ENCODE measurements at regions not wholly inside any gene's neighbourhood (a gene's known extent, or its start where the extent isn't known, plus 50 kb on each side); places are given as distances from the start of the nearest gene placed in this dataset.
"Not testable (repeated sequence)": the region's sequence is repeated elsewhere in the genome, so short reads cannot be mapped to it uniquely, and the experiment has no call there.

DNA sequence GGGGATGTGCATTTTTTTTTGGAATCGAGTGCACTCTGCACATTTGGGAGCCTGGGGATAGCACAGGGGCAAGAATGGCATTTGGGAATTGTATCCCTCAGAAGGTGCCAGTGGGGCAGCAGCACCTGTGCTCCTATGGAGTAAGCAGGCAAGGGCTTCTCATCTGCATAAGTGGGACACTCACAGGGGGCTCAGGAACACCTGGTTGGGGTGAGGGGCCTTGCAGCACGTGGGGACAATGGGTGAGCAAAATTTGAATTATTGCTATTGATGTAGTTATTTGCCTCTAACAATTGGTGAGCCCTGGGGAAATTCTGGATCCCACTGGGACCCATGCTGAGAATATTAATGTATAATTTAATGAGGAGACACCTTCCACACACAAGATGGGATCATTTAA is 274.2 kb downstream of the TTC6 start:
- Mint-ChIP-seq H3K9me3 (no peaks in the 10 kb centered on the region), H3K36me3 (ENCODE audit: low read depth) (no peaks in the 10 kb centered on the region), H3K4me1 (ENCODE audit: low read depth) (peaks cover 2% of the 10 kb centered on the region), H3K27ac (no peak overlapping the region), H3K4me3 (ENCODE audit: low read depth) (no peak overlapping the region), H3K27me3 (ENCODE audit: low read depth) (no peaks in the 10 kb centered on the region)
- DNase-seq (ENCODE audit: low spot score) = no peak
- intact Hi-C loops (cut with micrococcal nuclease) = loop anchor here (5.0 to 10.0 kb wide), 2 partner anchors 165 to 637 kb away; no protein-coding TSS in a partner anchor

DNA sequence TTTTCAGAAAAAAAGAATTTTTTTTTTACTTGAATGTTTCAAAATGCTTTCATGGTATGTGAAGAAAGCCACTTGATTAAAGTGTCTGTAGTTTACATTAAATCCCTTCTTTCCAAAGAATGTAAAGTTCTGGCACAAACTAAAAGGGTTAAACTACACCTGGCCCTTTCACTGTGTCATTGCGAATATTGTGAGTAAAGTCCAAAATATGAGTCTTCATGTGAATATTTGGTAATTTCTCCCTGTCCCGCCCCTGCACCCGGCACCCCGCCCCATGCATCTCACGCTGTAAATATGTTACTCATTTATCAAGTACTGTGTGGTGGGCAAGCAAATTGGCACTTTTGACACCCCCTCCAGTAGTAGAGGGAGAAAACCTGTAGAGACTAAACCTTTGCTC is 274.7 kb downstream of the TTC6 start:
- H3K36me3 Mint-ChIP-seq (ENCODE audit: low read depth) = no peaks in the 10 kb centered on the region
- DNase-seq (ENCODE audit: low spot score) = no peak
- H3K4me3 Mint-ChIP-seq (ENCODE audit: low read depth) = no peak overlapping the region
- no peak overlapping the region for H3K27ac Mint-ChIP-seq
- H3K4me1 Mint-ChIP-seq (ENCODE audit: low read depth) = peaks cover 6% of the 10 kb centered on the region
- intact Hi-C loops (cut with micrococcal nuclease) = loop anchor here (5.0 to 10.0 kb wide), 2 partner anchors 165 to 638 kb away; no protein-coding TSS in a partner anchor
- H3K27me3 Mint-ChIP-seq (ENCODE audit: low read depth) = no peaks in the 10 kb centered on the region
- no peaks in the 10 kb centered on the region for H3K9me3 Mint-ChIP-seq

DNA sequence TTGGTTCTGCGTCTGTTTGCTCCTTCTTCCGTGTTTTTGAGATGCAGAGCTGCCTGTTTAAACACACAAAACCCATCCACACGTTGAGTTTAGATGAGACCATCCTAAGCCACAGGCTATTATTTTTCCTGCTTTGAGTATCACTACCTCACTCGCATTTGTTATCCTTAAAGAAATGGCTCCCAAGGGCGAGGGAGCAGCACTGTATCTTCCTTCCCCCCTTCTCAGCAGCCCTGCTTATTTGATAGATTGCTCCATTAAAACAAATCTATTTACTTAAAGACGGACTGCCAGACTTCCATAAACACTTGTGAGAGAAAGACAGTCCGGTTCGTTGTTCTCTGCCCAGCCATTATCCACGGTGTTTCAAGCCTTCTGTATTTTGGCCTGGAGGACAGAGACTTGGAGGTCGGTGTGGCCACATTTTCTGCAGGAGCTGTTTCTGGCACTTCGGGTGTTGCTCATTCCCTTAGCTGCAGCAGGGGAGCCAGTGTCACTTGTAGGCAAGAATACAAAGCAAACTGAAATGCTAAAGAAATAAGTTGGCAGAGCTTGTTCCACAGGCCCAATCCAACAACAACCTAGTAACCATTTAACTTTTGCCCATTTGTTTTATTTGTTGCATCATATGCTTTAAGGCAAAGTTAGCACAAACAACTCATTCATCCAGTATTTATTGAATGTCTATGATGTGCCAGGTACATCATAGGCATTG is 275.4 kb downstream of the TTC6 start:
- intact Hi-C loops (cut with micrococcal nuclease) = loop anchor here (5.0 to 10.0 kb wide), 2 partner anchors 166 to 638 kb away; no protein-coding TSS in a partner anchor
- H3K27ac Mint-ChIP-seq = no peak overlapping the region
- no peaks in the 10 kb centered on the region for H3K9me3 Mint-ChIP-seq
- H3K4me3 Mint-ChIP-seq (ENCODE audit: low read depth) = no peak overlapping the region
- no peaks in the 10 kb centered on the region for H3K36me3 Mint-ChIP-seq (ENCODE audit: low read depth)
- DNase-seq (ENCODE audit: low spot score) = no peak
- H3K4me1 Mint-ChIP-seq (ENCODE audit: low read depth) = peaks cover 6% of the 10 kb centered on the region
- H3K27me3 Mint-ChIP-seq (ENCODE audit: low read depth) = no peaks in the 10 kb centered on the region

DNA sequence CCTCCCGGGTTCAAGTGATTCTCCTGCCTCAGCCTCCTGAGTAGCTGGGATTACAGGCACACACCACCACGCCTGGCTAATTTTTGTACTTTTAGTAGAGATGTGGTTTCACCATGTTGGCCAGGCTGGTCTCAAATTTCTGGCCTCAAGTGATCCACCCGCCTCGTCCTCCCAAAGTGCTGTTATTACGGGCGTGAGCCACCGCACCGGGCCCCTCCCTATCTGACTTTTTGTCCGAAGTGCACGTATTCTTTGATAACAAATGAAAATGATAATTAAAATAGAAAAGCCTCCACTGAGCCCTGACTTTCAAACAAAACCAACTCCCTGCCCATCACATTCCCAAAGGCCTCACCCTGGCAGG is 278.6 kb downstream of the TTC6 start:
- not testable (repeated sequence) for H3K36me3 Mint-ChIP-seq (ENCODE audit: low read depth); H3K4me3 Mint-ChIP-seq (ENCODE audit: low read depth); H3K27me3 Mint-ChIP-seq (ENCODE audit: low read depth); DNase-seq (ENCODE audit: low spot score); H3K9me3 Mint-ChIP-seq; H3K4me1 Mint-ChIP-seq (ENCODE audit: low read depth); H3K27ac Mint-ChIP-seq
- intact Hi-C loops (cut with micrococcal nuclease) = loop anchor here (1.0 to 10.0 kb wide), 3 partner anchors 169 to 642 kb away; no protein-coding TSS in a partner anchor

DNA sequence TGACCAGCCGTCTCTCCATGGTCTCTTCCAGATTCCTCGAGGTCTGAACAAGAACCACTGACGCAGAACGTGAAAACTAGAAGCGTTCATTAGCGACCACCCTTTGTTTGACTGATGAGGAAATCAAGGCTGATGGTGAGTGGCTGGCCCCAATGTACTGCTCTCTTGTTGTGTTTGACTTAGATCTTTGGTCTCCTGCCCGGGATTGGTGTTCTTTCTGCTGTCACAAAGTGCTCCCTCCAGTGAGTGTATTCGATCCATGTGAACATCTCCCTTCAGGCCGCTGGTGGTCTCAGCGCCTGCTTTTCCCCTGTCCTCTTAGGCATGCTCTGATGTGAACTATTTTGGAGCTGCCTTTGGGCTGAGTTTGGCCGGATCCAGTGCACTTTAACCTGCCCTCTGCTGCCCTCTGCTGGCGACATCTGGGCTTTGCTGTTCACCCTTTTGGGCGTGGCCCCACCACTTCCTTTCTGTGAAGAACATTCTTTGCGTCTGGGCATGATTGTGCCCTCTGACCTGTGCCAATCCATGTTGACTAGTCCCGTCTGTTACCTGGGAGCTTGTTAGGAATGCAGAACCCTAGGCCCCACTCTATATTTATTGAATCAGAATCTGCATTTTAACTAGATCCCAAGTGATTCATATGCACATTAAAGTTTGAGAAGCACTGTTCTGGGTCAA is 279.1 kb downstream of the TTC6 start:
- no peak overlapping the region for H3K27ac Mint-ChIP-seq
- no peaks in the 10 kb centered on the region for H3K9me3 Mint-ChIP-seq
- no peak overlapping the region for H3K4me3 Mint-ChIP-seq (ENCODE audit: low read depth)
- no peaks in the 10 kb centered on the region for H3K27me3 Mint-ChIP-seq (ENCODE audit: low read depth)
- H3K4me1 Mint-ChIP-seq (ENCODE audit: low read depth) = peaks cover 6% of the 10 kb centered on the region
- DNase-seq (ENCODE audit: low spot score) = peak; percentile 73
- intact Hi-C loops (cut with micrococcal nuclease) = loop anchor here (1.0 to 10.0 kb wide), 3 partner anchors 170 to 642 kb away; no protein-coding TSS in a partner anchor
- H3K36me3 Mint-ChIP-seq (ENCODE audit: low read depth) = no peaks in the 10 kb centered on the region

DNA sequence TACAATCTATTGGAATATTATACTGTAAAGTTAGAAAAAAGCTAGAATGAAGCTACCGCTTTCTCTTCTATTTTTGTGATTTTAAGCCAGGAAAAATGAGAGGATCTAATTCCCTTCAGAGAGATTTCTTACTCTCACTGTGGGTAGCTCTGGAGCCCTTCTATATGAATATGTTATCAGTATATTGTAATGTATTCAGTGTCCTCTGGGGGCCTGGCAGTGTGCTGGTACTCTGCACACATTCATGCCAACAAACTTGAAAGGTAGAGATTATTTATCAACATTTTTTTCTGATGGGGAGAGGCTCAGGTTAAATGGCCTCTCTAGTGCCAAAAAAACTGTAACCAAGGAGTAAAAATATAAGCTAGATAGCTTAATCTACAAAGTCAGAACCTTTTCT is 292.8 kb downstream of the TTC6 start:
- Mint-ChIP-seq H3K4me1 (ENCODE audit: low read depth) (no peaks in the 10 kb centered on the region), H3K4me3 (ENCODE audit: low read depth) (no peak overlapping the region), H3K27me3 (ENCODE audit: low read depth) (no peaks in the 10 kb centered on the region), H3K36me3 (ENCODE audit: low read depth) (no peaks in the 10 kb centered on the region), H3K9me3 (no peaks in the 10 kb centered on the region), H3K27ac (no peak overlapping the region)
- intact Hi-C loops (cut with micrococcal nuclease) = no loop called here
- no peak for DNase-seq (ENCODE audit: low spot score)

DNA sequence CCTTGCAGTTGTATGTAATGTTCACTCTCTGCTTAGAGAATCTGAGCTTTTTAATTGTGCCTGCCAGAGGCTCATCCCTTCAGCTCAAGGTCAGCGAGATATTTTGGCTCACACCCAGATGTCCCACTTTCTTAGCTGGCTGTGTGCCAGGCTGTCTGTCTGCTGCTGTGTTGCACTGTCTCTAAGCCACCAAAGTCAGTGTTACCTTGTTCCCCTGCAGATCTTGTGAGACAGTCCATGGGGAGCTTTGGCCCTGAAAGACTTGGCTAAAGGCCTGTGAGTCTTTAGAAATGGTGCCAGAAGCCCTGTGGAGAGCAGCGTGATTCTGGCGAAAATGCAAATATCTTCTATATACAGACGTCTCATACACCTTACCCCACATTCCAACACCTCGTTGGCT is 293.7 kb downstream of the TTC6 start:
- H3K27me3 Mint-ChIP-seq (ENCODE audit: low read depth) = no peaks in the 10 kb centered on the region
- H3K27ac Mint-ChIP-seq = no peak overlapping the region
- DNase-seq (ENCODE audit: low spot score) = no peak
- intact Hi-C loops (cut with micrococcal nuclease) = no loop called here
- no peak overlapping the region for H3K4me3 Mint-ChIP-seq (ENCODE audit: low read depth)
- no peaks in the 10 kb centered on the region for H3K9me3 Mint-ChIP-seq
- H3K4me1 Mint-ChIP-seq (ENCODE audit: low read depth) = no peaks in the 10 kb centered on the region
- no peaks in the 10 kb centered on the region for H3K36me3 Mint-ChIP-seq (ENCODE audit: low read depth)

DNA sequence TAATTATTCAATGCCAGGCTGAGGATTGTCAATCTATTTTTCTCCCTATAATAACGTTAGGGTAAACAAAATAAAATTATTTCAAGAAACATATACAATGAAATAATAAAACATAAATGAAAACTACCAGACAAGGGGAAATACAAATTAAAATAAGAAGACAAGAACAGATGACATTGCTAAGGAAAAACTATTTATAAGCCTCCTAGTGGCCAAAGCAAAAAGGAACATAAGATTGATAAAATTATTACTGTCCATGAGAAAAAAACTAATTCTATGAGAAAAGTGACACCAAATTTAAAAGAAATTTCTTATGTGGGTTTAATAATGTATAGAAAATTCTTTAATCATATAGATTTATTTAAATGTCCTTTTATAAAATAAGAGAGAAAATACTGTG is 294.7 kb downstream of the TTC6 start:
- Mint-ChIP-seq H3K27me3 (ENCODE audit: low read depth) (no peaks in the 10 kb centered on the region), H3K4me1 (ENCODE audit: low read depth) (no peaks in the 10 kb centered on the region), H3K9me3 (no peaks in the 10 kb centered on the region), H3K27ac (no peak overlapping the region), H3K4me3 (ENCODE audit: low read depth) (no peak overlapping the region), H3K36me3 (ENCODE audit: low read depth) (no peaks in the 10 kb centered on the region)
- no peak for DNase-seq (ENCODE audit: low spot score)
- intact Hi-C loops (cut with micrococcal nuclease) = no loop called here

DNA sequence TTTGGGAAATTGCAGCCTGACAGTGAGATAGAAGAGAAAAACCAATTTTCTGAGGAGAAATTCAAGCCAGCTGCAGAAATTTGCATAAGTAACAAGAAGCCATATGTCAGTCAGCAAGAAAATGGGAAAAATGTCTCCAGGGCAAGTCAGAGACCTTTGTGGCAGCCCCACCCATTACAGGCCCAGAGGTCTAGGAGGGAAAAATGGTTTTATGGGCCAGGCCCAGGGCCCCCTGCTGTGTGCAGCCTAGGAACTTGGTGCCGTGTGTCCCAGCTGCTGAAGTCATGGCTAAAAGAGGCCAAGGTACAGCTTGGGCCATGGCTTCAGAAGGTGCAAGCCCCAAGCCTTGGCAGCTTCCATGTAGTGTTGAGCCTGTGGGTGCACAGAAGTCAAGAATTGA is 296.1 kb downstream of the TTC6 start:
- H3K9me3 Mint-ChIP-seq; H3K4me3 Mint-ChIP-seq (ENCODE audit: low read depth); H3K27ac Mint-ChIP-seq; H3K36me3 Mint-ChIP-seq (ENCODE audit: low read depth); H3K27me3 Mint-ChIP-seq (ENCODE audit: low read depth); intact Hi-C loops (cut with micrococcal nuclease); DNase-seq (ENCODE audit: low spot score); H3K4me1 Mint-ChIP-seq (ENCODE audit: low read depth): not testable (repeated sequence)

DNA sequence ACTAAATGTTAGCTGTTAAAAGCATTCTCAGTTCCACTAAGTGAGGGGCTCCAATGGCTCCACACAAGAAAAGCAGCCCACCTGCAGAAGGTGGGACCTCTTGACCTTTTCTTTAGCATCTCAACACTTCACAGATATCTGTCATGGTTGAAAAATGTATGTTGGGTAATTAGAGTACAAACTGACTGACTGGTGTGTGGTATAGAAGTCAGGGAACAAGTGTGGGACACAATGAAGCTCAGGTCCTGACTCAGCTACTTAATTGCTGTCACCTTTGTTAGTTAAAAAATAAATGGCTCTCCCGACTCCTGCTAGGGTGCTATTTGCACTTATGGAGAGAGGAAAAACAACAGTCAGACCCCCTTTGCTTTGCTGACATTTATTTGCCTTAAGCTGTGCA is 299.0 kb downstream of the TTC6 start:
- intact Hi-C loops (cut with micrococcal nuclease) = no loop called here
- Mint-ChIP-seq H3K4me1 (ENCODE audit: low read depth) (no peaks in the 10 kb centered on the region), H3K36me3 (ENCODE audit: low read depth) (no peaks in the 10 kb centered on the region), H3K9me3 (no peaks in the 10 kb centered on the region), H3K27me3 (ENCODE audit: low read depth) (no peaks in the 10 kb centered on the region), H3K4me3 (ENCODE audit: low read depth) (no peak overlapping the region), H3K27ac (no peak overlapping the region)
- DNase-seq (ENCODE audit: low spot score) = no peak

DNA sequence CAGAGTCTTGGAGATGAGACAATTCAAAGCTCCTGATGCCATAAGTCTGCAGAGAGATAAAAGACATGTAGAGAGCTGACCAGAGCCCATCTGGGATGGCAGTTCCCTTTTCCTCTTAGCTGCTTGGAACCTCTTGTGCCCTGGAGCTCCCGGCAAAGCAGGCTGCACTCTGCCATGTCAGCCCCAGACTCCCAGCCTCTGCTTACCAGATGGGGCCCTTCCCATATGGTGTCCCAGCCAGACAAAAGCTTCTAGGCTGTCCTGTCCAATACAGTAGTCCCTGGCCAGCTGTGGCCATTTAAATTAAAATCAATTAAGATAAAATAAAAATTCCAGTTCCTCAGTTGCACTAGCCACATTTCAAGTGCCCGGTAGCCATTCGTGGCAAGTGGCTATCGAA is 303.9 kb downstream of the TTC6 start:
- intact Hi-C loops (cut with micrococcal nuclease) = no loop called here
- Mint-ChIP-seq H3K9me3 (no peaks in the 10 kb centered on the region), H3K4me3 (ENCODE audit: low read depth) (no peak overlapping the region), H3K27ac (no peak overlapping the region), H3K36me3 (ENCODE audit: low read depth) (no peaks in the 10 kb centered on the region), H3K4me1 (ENCODE audit: low read depth) (peaks cover 3% of the 10 kb centered on the region), H3K27me3 (ENCODE audit: low read depth) (peaks cover 12% of the 10 kb centered on the region)
- no peak for DNase-seq (ENCODE audit: low spot score)

DNA sequence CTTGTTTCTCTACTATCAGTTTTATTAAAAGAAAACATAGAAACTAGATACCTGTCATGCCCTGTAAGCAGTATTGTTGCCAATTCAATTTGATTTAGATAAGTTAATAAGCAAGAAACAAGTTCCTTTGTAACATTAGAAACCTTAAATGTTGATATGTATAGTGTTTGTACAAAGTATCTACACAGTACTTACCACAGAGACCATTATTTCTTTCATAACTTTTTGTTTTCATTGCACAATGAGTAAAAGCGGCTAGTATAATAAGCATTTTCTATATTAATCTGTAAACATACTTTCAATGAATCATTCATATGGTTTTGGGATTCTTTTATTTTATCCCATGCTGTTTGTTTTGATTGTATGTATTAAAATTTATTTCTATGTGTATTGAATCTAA is 305.1 kb downstream of the TTC6 start:
- H3K4me1 Mint-ChIP-seq (ENCODE audit: low read depth) = peaks cover 3% of the 10 kb centered on the region
- DNase-seq (ENCODE audit: low spot score) = no peak
- H3K36me3 Mint-ChIP-seq (ENCODE audit: low read depth) = no peaks in the 10 kb centered on the region
- peaks cover 12% of the 10 kb centered on the region for H3K27me3 Mint-ChIP-seq (ENCODE audit: low read depth)
- H3K9me3 Mint-ChIP-seq = no peaks in the 10 kb centered on the region
- intact Hi-C loops (cut with micrococcal nuclease) = loop anchor here (10.0 kb wide), 1 partner anchor 294 kb away; no protein-coding TSS in a partner anchor
- H3K4me3 Mint-ChIP-seq (ENCODE audit: low read depth) = no peak overlapping the region
- no peak overlapping the region for H3K27ac Mint-ChIP-seq

DNA sequence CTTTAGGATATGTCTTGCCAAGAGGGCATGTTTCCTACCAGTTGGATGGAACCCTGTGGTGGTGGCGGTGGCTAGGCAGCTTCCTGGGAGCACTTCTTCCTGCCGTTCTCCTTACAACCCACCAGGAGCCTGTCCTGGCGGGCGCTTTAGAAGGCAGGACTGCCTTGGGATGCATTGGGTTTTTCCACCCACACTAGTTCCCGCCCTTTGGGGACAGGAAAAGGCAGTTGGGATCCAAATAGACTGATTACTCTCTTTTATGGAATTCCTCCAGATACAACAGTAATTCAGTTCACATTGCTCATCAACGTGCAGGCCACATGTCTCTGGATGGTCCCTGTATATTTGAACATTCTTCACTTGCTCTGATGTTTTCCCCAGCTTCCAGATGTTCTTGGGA is 305.7 kb upstream of the SSTR1 start:
- Mint-ChIP-seq H3K27me3 (ENCODE audit: low read depth) (peaks cover 12% of the 10 kb centered on the region), H3K27ac (no peak overlapping the region), H3K4me3 (ENCODE audit: low read depth) (no peak overlapping the region), H3K9me3 (no peaks in the 10 kb centered on the region), H3K36me3 (ENCODE audit: low read depth) (no peaks in the 10 kb centered on the region), H3K4me1 (ENCODE audit: low read depth) (peaks cover 3% of the 10 kb centered on the region)
- no peak for DNase-seq (ENCODE audit: low spot score)
- intact Hi-C loops (cut with micrococcal nuclease) = loop anchor here (10.0 kb wide), 1 partner anchor 293 kb away; no protein-coding TSS in a partner anchor
